Retinal pigment epithelial cell (primary cell): ENCODE measurements at regions not wholly inside any gene's neighbourhood (a gene's known extent, or its start where the extent isn't known, plus 50 kb on each side); places are given as distances from the start of the nearest gene placed in this dataset.

Experiments used
- DNase-seq: peaks from one replicate; pipeline ENCODE4 v3.0.0-alpha.2; 2010; ENCODE audit warnings: low read depth
- H3K4me3 ChIP-seq: 2 replicates; pipeline ENCODE4 v1.5.1; 2011; ENCODE audit warnings: mild to moderate bottlenecking, low read length, control low read depth, moderate library complexity
- TF ChIP-seq, protein P1 (sequence below): conservative IDR thresholded peaks from 2 replicates; pipeline ENCODE4 v1.5.1; 2011; ENCODE audit warnings: low read depth, low read length, control low read depth, inconsistent platforms

- TF ChIP-seq, protein P1, sequence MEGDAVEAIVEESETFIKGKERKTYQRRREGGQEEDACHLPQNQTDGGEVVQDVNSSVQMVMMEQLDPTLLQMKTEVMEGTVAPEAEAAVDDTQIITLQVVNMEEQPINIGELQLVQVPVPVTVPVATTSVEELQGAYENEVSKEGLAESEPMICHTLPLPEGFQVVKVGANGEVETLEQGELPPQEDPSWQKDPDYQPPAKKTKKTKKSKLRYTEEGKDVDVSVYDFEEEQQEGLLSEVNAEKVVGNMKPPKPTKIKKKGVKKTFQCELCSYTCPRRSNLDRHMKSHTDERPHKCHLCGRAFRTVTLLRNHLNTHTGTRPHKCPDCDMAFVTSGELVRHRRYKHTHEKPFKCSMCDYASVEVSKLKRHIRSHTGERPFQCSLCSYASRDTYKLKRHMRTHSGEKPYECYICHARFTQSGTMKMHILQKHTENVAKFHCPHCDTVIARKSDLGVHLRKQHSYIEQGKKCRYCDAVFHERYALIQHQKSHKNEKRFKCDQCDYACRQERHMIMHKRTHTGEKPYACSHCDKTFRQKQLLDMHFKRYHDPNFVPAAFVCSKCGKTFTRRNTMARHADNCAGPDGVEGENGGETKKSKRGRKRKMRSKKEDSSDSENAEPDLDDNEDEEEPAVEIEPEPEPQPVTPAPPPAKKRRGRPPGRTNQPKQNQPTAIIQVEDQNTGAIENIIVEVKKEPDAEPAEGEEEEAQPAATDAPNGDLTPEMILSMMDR, result no peak
- DNase-seq, result no peak
Observed at GRCh38 chr4:27602172-27602571, 741.5 kb downstream of the STIM2 start.

GRCh38 chr4:27604692-27605091 lies 744.1 kb downstream of the STIM2 start:
- no peak for DNase-seq
- no peak overlapping the region for H3K4me3 ChIP-seq
- TF ChIP-seq, protein P1, result no peak

More at GRCh38 chr4:27602172-27602571, 741.5 kb downstream of the STIM2 start:
- H3K4me3 ChIP-seq, result no peak overlapping the region

DNA sequence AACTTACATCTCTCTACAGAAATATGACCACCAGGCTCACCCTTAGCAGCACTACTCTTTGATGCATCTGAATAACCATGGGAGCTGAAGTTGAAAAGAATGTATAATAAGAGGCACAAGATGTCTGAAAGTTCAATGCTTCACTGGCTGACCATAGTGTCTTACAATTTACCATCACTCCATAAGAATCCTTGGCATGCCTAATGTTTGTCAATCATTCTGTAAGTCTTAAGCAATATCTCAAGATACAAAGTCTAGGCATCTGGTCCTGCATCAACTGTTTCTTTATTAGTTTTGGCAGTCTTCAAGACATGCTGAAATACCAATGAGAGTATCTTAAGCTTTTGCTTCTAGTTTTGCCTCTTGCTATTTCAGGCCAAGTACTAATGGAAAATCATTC lies 755.5 kb downstream of the STIM2 start:
- TF ChIP-seq, protein P1, result no peak
- H3K4me3 ChIP-seq, result no peak overlapping the region
- no peak for DNase-seq

GRCh38 chr4:27619435-27619834 lies 758.8 kb downstream of the STIM2 start:
- TF ChIP-seq, protein P1, result no peak
- no peak for DNase-seq
- no peak overlapping the region for H3K4me3 ChIP-seq

- TF ChIP-seq, protein P1, result no peak
- DNase-seq, result no peak
- no peak overlapping the region for H3K4me3 ChIP-seq
Observed at GRCh38 chr4:27620886-27621285, 760.2 kb downstream of the STIM2 start.

- no peak for DNase-seq
Observed at GRCh38 chr4:27624749-27625148, 764.1 kb downstream of the STIM2 start.

DNA sequence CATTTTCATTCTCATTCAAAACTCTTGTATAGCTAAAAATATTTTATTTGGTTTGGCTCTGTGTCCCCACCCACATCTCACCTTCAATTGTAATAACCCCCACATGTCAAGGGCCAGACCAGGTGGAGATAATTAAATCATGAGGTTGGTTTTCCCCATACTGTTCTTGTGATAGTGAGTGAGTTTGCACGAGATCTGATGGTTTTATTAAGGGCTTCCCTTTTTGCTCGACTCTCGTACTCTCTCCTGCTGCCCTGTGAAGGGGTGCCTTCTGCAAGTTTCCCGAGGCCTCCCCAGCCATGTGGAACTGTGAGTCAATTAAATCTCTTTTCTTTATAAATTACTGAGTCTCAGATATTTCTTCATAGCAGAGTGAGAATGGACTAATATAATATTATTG lies 768.0 kb downstream of the STIM2 start:
- TF ChIP-seq, protein P1, result no peak
- H3K4me3 ChIP-seq, result no peak overlapping the region
- DNase-seq, result no peak

More at GRCh38 chr4:27624749-27625148, 764.1 kb downstream of the STIM2 start:
- TF ChIP-seq, protein P1, result no peak
- H3K4me3 ChIP-seq, result no peak overlapping the region
